Activated CD8-positive, alpha-beta T cell treated with anti-CD3 and anti-CD28 coated beads for 36 hours (primary cell): ENCODE measurements at regions not wholly inside any gene's neighbourhood (a gene's known extent, or its start where the extent isn't known, plus 50 kb on each side); places are given as distances from the start of the nearest gene placed in this dataset.

Experiments used
- ATAC-seq: fragments of 200-7000 bp; cut with Tn5 transposase; one replicate; pipeline ENCODE4 v1.10.0; 2021; ENCODE audit warnings: mild to moderate bottlenecking, moderate library complexity
- CTCF ChIA-PET: fragments of 350-600 bp; sonication (Branson Sonifier 250); formaldehyde crosslinking; loops from one replicate; lab custom pipeline; 2021; ENCODE audit warnings: antibody characterized with exemption; lab: Charles Lee
- POLR2A ChIA-PET: fragments of 350-600 bp; sonication (Branson Sonifier 250); formaldehyde crosslinking; loops from one replicate; lab custom pipeline; 2021; ENCODE audit warnings: antibody characterized with exemption; lab: Charles Lee
- DNase-seq: peaks from one replicate; pipeline ENCODE4 v3.0.0-alpha.2; 2020
- H3K27ac Mint-ChIP-seq: one replicate; pipeline ENCODE4 v1.8.0; 2021; ENCODE audit warnings: mild to moderate bottlenecking, mixed read lengths
- H3K27me3 Mint-ChIP-seq: one replicate; pipeline ENCODE4 v1.8.0; 2021; ENCODE audit warnings: mixed read lengths
- H3K36me3 Mint-ChIP-seq: one replicate; pipeline ENCODE4 v1.8.0; 2021; ENCODE audit warnings: low read depth, mixed read lengths
- H3K4me1 Mint-ChIP-seq: one replicate; pipeline ENCODE4 v1.8.0; 2021; ENCODE audit warnings: low read depth, mixed read lengths
- H3K4me3 Mint-ChIP-seq: one replicate; pipeline ENCODE4 v1.8.0; 2021; ENCODE audit warnings: mild to moderate bottlenecking, moderate library complexity, mixed read lengths
- H3K9me3 Mint-ChIP-seq: one replicate; pipeline ENCODE4 v1.8.0; 2021; ENCODE audit warnings: mixed read lengths
- CTCF ChIP-seq: fragments of 200-600 bp; IDR thresholded peaks from one replicate; pipeline ENCODE4 v1.8.0; 2022; ENCODE audit warnings: antibody characterized with exemption, mild to moderate bottlenecking
- intact Hi-C: fragments of 100-400 bp; cut with micrococcal nuclease; formaldehyde crosslinking; loops from one replicate; pipeline ENCODE4 v1.10.0; 2022

DNA sequence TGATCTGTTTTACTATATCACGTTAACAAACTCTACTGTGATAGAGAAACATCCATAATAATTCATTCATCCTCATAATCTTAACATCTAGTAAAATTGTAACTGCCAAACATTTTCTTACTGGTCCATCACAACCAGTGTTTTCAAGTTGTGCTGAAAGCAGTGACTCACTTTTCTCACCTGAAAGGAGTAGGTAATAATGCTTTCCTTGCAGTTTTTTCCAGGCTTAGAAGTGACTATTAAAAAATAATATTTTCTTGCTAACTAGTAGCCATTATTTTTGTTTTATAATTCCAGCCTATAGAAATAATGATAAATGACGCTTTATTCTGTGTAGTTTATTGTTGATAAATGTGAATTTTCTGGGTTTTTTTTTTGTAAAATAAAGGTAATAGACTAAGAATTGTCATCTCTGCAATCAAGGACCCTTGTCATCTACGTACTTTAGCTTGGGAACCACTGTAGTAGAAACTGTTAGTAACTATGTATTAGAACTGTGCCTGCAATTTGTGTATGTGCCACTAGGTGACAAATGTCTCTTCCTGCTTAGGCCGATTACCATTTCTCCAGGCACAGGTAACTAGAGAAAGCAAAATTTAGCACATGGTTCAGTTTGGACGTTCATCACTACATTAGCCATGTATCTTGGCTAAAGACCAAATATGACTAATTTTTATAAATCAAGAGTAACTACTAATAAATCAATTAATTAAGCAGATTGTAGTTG, 409.4 kb upstream of the ERCC4 start:
- peaks cover 13% of the 10 kb centered on the region for H3K9me3 Mint-ChIP-seq
- no peaks in the 10 kb centered on the region for H3K4me1 Mint-ChIP-seq
- peaks cover 1% of the 10 kb centered on the region for H3K36me3 Mint-ChIP-seq
- TF ChIP-seq CTCF, result peak; percentile 16
- no peak overlapping the region for H3K4me3 Mint-ChIP-seq
- no peak overlapping the region for H3K27ac Mint-ChIP-seq
- no peak for ATAC-seq
- ChIA-PET POLR2A (no interaction called here), CTCF (no interaction called here)
- H3K27me3 Mint-ChIP-seq, result no peaks in the 10 kb centered on the region
- intact Hi-C loops, result no loop called here
- DNase-seq, result no peak

DNA sequence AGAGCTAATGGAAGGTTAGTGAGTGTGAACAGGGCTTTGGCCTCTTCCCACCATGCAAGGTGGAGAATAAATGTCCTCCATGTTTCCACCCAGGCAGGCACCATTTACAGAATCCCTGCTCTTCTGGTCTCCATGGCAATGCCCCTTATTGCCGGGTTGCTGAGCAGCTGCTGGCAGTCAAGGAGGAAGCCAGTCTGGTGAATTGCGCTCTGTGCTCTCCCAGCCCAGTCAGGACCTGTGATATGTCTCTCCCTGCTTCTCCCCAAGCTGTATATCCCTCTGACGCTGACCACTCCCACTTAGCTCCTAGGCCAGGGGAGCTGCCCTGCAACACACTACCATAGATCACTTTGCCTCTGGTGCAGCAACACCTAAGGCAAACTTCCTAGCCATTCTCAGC, 402.1 kb upstream of the ERCC4 start:
- Mint-ChIP-seq H3K36me3 (peaks cover 1% of the 10 kb centered on the region), H3K27me3 (no peaks in the 10 kb centered on the region)
- CTCF ChIA-PET, result no interaction called here

DNA sequence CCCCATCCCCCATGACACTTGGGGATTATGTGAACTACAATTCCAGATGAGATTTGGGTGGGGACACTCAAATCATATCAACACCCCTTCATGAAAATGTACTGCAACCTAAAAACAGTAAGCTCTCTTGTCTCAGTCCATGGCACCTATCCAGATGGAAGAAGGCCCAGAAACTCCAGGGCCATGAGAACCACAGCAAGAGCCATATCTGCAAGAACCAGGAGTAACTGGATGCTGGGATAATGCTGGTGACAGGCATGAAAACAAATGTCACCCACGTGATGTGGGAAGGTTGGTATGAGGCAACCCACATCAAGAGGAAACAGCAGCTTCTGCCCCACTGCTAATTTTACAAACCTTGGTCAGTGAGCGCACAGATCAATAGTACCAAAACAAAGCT, 400.1 kb upstream of the ERCC4 start:
- H3K4me3 Mint-ChIP-seq, result no peak overlapping the region
- CTCF ChIA-PET, result no interaction called here
- H3K9me3 Mint-ChIP-seq, result peaks cover 3% of the 10 kb centered on the region
- ATAC-seq (no peak), DNase-seq (no peak)
- intact Hi-C loops, result no loop called here
- H3K36me3 Mint-ChIP-seq, result no peaks in the 10 kb centered on the region
- H3K4me1 Mint-ChIP-seq, result no peaks in the 10 kb centered on the region
- H3K27me3 Mint-ChIP-seq, result no peaks in the 10 kb centered on the region
- POLR2A ChIA-PET, result no interaction called here
- H3K27ac Mint-ChIP-seq, result no peak overlapping the region
- no peak for TF ChIP-seq CTCF

More for the DNA sequence above, 402.1 kb upstream of the ERCC4 start:
- Mint-ChIP-seq H3K4me3 (no peak overlapping the region), H3K27ac (no peak overlapping the region), H3K9me3 (peaks cover 13% of the 10 kb centered on the region), H3K4me1 (no peaks in the 10 kb centered on the region)
- intact Hi-C loops, result no loop called here
- DNase-seq (no peak), ATAC-seq (no peak)
- POLR2A ChIA-PET, result no interaction called here
- TF ChIP-seq CTCF, result no peak

DNA sequence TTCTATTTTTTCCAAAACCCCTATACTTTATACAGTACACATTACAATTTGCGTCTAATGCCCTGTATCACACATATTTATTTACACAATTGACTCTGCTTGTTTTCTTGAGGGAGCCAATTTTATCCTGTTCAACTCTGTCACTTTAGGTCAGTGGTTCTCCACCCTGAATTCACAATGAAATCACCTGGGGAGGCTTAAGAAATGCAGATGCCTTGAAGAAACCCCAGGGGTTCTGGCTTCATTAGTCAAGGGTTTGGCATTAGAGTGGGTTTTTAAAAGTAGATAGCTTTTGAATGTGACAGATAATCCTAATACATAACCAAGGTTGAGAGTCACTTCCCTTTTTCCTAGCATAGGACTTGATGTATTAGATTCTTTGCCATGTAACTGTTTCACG, 398.6 kb upstream of the ERCC4 start:
- no peak for TF ChIP-seq CTCF

DNA sequence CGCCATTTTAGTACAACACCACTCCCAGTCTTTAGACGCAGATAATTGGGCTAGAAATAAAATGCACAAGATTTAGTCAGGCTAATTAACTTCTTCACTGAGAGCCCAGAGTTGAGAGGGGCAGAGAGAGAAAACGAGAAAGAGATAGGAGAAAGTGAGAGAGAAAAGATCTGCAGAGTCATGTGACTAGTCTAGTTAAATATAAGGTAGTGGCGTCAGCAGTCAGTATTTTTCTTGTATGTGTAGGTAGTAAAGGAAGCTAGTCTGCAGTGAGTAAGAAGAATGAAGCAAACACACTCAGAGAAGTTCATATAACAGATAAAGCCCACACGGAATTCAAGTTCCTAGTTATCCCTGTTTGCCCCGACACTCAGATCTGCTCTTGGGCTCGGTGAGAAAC, 392.6 kb upstream of the ERCC4 start:
- Mint-ChIP-seq H3K27ac (no peak overlapping the region), H3K27me3 (no peaks in the 10 kb centered on the region), H3K4me3 (no peak overlapping the region), H3K36me3 (no peaks in the 10 kb centered on the region), H3K9me3 (no peaks in the 10 kb centered on the region), H3K4me1 (no peaks in the 10 kb centered on the region)
- intact Hi-C loops, result no loop called here
- CTCF ChIA-PET, result no interaction called here
- no peak for ATAC-seq
- POLR2A ChIA-PET, result no interaction called here
- no peak for TF ChIP-seq CTCF
- no peak for DNase-seq

More for the DNA sequence above, 398.6 kb upstream of the ERCC4 start:
- ChIA-PET CTCF (no interaction called here), POLR2A (no interaction called here)
- H3K27ac Mint-ChIP-seq, result no peak overlapping the region
- no peaks in the 10 kb centered on the region for H3K36me3 Mint-ChIP-seq
- no peak overlapping the region for H3K4me3 Mint-ChIP-seq
- H3K4me1 Mint-ChIP-seq, result no peaks in the 10 kb centered on the region
- no peaks in the 10 kb centered on the region for H3K27me3 Mint-ChIP-seq
- ATAC-seq (no peak), DNase-seq (no peak)
- H3K9me3 Mint-ChIP-seq, result no peaks in the 10 kb centered on the region
- intact Hi-C loops, result no loop called here
